ENCODE measurements at regions not wholly inside any gene's neighbourhood (a gene's known extent, or its start where the extent isn't known, plus 50 kb on each side); places are given as distances from the start of the nearest gene placed in this dataset.

DNA sequence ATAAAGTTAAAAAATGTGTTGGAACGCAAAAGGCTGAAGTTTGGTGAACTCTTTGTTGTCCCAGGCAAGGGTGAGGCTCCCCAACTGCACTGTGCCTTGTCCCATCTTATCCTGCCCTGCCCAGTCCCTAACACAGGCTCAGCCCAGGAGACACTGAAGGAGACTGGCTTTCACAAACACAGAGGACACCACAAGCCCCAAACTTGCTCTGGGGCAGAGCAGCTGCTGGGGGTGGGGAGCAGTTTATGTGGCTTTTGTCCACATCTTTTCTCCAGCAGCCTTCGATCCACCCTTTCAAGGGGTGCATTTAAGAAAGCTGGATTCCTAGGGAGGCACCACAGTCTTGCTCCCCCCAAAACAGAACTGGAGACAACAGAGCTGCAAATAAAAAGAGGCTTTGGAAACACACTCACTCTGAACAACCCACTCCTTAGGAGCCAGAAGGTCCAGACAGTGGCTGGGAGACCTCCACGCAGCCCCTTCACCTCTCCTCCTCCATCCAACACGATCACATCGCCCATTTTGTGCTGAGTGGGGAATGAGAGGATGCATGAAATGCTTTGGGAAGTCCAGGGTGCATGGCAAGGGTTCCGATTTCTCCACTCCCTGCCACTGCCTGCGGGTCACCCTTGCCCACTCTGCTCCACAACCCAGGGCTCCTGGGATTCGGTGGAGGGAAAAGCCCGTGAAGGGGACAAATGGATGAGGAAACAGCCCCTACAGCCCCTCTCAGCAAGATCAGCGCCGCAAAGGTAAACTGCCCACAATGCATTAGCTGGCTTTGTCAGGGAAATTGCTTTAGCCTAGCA is 260.5 kb upstream of the TLE3 start:
- DNase-seq: no peak

GRCh38 chr15:70357453-70357852 is 259.7 kb upstream of the TLE3 start:
- no peak for DNase-seq

DNA sequence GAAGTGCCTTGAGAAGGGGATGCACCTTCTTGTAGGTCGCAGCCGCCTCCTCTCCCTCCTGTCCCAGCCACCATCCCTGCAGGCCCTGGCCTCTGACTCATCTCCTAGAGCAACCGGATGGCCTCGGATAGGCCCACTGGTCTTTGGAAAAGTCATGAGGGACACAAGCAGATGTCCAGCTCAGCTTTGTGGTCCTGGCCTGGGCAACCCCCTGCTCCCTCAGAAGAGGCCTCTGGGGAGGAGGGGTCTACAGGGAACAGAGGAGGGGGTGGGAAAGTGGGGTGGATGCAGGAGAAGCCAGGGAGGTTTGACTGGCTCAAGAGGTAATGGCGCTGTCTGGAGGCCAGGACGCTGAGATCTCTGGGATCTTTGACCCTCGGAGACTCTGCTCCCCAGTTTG is 259.2 kb upstream of the TLE3 start:
- no peak for DNase-seq

GRCh38 chr15:70356062-70356860 is 258.5 kb upstream of the TLE3 start:
- no peak for DNase-seq

DNA sequence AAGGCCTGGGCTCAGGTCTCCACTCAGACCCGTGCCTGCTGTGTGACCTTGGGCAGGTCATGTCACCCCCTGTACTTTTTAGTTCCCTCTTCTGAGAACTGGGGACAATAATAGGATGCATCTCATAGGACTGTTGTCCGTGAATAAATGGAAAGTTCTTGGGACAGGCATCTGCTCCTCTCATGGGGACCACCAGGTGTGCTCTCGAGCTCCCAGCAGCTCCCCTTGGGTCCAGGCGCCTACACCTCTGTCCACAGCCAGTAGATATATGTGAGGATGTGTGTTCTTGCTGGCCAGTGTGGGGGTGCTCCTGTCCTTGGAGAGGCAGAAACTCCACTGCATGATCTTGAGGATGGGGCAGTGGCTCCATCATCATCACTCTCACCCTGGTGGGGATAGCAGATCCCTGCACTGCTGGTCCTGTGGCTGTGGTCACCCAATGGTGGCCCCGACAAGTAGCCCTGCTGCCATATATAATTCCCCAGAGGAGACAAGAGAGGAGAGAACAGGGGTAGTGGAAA is 257.6 kb upstream of the TLE3 start:
- DNase-seq: no peak

DNA sequence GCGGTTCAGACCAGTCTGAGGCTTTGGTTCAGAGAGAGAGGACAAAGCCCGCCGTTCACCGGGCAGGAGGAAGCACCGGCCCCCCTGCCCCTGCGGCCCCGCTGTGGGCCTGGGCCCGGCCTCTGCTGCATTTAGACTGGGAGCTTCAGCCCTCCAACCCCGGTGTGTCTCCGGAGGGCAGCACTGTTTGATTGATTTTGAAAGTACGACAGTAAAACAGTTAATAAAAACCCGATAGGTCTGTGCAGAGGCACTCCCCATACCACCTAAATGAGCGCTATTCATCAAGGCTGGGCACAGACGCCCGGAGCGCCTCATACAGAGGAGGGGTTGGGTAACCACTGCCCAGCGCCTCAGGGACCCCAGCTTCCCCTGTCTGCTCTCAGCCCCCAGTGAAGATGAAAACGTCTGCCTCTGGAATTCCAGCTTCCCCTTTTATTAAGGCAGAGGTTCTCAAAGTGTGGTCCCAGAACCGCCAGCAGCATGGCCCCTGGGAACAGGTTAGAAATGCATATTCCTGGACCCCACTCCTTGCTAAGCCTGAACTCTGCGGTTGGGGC is 256.7 kb upstream of the TLE3 start:
- no peak for DNase-seq

DNA sequence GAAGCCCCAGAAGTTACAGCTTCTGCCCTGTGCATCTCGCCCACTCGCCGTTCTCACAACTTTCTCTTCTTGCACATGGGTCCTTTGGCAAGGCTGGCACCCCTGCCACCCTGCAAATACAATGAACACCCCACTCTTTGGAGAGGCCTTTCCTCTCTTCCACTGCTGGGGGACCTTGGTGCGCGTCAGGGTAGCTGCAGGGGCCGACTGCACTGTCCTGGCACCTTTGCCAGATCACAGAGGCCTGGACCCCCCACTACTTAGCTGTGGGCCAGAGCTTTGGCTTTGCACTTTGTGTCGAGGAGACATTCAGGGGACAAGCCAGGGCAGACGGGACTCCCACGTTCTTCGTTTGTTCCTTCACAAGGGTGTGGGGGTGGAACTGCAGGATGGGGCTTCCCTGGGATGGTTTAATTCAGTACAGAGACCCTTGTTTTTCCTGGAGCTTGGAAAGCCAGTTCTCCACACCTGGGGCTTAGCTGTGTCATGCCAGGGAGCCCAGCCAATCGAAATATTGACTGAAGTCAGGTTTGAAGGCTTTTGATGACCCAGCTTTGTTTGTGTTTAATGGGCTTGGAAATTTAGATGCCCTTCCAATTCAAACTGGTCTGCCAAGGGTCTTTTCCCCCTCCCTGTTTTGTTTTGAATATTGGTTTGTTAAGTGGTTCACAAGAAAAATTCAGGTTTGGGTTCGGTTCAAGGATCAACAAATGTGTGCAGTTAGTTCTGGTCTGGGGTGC is 256.1 kb upstream of the TLE3 start:
- DNase-seq: no peak

GRCh38 chr15:70351941-70352774 is 254.4 kb upstream of the TLE3 start:
- DNase-seq: no peak

DNA sequence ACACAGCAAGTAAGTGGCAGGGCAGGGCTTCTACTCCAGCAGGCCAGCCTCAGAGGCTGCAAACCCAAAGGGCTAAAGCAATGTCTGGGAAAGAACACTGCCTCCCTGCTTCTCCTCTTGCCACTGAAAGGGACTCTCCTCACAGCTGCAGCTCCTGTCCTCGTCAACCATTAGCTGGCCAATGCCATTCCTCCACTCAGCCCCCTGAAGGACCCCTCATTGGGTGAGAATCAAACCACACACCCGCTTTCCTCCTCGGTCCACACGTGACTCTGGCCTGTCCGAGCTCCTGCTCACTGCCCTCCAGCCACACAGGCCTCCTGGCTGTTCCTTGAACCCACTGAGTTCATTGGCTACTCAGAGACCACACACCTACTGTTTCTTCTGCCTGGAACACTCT is 253.7 kb upstream of the TLE3 start:
- no peak for DNase-seq

DNA sequence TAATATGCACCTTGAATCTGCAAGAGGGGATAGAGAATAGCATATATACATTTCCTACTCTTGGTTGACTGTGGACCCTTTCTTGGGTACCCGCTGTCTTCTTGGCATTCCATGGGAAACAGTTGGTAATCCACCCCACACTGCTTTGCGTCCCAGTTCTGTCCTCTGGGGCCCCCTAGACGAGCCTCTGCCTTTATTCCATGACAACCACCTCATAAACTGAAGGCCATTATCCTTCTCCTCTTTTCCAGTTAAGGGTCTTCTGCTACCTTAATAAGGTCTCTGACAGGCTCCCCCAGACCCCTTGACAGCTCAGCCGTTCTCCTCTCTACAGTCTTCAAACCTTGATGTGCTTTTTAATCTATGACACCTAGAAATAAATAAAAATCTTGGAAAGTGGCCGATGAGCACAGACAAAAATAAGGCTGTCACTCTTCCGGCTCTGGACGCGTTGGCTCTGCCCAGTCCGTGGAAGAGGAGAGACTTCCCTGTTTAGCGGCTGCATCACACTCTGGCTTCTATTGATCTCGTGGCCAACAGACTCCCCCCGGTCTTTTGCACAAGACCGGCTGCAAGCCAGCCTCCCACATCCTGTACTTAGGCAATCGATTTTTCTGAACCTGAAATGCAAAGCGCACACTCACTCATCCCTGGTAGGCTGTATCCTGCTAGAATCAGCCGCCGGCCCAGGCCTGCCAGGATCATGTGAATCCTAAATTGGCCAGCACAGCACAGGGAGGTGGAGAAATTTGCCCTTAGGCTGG is 251.0 kb upstream of the TLE3 start:
- DNase-seq: no peak

- DNase-seq: no peak
These were observed 250.5 kb upstream of the TLE3 start for GRCh38 chr15:70348226-70348543.

DNA sequence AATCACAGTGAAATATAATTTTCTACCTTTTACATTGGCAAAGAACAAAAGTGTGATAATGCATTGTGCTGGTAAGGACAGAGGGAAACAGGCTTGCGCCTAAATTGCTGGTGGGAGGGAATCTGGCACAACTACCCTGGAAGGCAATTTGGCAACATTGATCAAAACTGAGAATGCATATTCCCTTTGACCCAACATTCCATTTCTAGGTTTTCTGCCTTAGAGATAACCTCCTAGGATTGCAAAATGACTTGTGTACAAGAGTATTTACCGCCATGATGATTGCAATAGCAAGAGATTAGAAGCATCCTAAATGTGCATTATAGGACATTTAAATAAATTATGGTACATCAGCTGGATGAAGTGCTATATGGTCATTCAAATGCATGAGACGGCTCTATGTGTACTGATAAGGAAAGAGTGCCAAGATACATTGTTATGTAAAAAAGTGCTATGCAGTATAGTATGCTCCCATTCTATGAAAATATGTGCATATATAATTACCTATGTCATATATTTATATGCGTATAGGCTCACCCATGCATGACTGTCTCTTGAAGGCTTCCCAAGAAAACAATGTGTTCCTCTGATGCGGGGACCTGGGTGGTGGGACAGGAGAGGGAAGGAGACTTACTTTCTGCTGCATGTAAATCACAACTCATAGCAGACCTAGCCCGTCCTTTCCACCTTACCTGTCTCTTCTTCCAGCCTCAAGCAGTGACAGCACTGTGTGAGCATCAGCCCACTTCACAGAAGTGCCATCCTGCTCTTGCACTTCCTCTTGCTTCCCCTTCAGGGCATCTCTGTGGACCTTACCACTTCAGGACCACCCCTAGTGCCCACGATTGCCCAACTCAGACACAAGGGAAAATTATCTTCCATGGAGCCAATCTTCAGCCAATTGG is 249.9 kb upstream of the TLE3 start:
- DNase-seq: no peak

DNA sequence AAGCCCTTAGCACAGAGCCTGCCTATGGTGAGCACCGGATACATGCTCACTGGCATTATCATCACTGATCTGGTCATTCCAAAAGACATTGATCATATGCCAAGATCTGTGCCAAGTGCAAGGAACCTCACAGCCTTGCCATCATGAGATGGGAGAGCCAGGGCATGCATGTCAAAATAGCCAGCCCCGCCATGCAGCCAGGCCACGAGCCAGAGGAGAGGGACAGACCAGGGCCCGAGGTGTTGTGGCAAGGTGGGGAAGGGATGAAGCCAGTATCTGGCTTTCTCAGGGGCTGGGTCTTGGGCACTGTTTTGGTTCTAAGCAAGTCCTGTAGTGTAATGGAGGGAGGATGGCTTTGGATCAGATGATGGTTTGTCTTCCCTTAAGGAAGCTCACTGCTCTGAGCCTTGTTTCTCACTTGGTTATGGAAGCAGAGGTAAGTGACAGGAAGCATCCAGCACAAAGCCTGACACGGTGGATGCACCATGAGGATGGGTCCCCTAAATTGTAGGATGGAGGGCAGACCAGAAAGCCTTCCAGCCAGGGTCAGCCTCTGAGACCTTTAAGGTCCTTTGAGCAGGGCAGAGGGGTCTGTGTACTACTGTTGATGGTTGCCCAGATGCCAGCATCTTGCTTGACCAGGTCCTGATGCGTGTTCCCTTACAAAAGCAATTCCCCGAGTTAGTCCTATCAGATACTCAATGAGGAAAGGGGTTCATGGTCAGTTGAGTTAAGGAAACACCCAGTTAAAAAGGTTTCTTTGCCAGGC is 247.7 kb upstream of the TLE3 start:
- DNase-seq: no peak

DNA sequence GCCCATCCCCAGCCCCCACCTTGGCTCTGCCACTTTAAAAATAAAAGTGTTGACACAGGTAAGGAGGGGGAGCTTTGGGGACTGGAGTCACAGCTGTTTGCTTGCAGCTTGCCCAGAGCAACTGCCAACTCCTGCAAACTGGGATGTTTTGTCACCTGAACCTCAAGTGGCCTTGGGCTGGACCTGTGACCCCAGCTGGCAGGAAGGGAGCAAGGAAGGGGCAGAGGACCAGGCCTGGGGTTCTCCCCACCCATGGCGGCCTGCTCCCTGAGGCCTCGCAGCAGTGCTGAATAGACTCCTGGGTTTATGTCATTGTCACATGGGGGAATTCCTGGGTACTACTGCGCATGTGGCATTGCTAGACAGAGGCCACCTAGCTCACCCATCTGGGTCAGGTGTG is 246.9 kb upstream of the TLE3 start:
- no peak for DNase-seq

GRCh38 chr15:70343961-70344621 is 246.4 kb upstream of the TLE3 start:
- DNase-seq: no peak

GRCh38 chr15:70342554-70343548 is 245.1 kb upstream of the TLE3 start:
- DNase-seq: no peak

DNA sequence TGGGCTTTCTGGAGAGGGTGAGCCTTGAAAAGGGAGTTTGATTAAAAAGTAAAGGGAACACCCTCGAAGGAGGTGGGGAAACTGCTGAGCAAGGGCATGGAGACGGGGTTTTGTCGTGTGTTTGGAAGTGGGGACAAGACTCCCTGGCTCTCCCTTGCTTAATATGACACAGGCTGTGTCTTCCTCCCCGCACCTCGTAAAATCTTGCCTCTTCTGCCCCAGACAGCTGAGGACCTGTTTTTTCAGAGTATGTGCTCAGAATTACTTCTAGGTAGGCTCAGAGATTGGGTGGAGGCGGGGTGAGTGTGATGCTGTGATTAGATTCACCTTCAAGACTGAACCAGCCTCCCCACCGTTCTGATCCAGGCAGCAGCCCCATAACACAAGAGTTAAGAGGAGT is 244.4 kb upstream of the TLE3 start:
- no peak for DNase-seq

- DNase-seq: no peak
These were observed 243.8 kb upstream of the TLE3 start for GRCh38 chr15:70341566-70341965.

Measured in activated CD8-positive, alpha-beta memory T cell treated with anti-CD3 and anti-CD28 coated beads, Interleukin-2, amount 50 U/mL, for 4 hours (primary cell).